Epithelial cell of proximal tubule (primary cell): ENCODE measurements at regions not wholly inside any gene's neighbourhood (a gene's known extent, or its start where the extent isn't known, plus 50 kb on each side); places are given as distances from the start of the nearest gene placed in this dataset.
A peak's percentile ranks its signal among the peaks of the same experiment; 100 is the strongest.

ENCODE experiments used
- DNase-seq: peaks from one replicate; pipeline ENCODE4 v3.0.0-alpha.2; 2011; ENCODE audit warnings: low read depth
- H3K4me3 ChIP-seq: 2 replicates; pipeline ENCODE4 v1.5.1; 2011; ENCODE audit warnings: low read depth, mild to moderate bottlenecking, low read length
- TF ChIP-seq, protein P1 (sequence below): conservative IDR thresholded peaks from 2 replicates; pipeline ENCODE4 v1.5.1; 2012; ENCODE audit warnings: low read depth, mild to moderate bottlenecking, low read length

DNA sequence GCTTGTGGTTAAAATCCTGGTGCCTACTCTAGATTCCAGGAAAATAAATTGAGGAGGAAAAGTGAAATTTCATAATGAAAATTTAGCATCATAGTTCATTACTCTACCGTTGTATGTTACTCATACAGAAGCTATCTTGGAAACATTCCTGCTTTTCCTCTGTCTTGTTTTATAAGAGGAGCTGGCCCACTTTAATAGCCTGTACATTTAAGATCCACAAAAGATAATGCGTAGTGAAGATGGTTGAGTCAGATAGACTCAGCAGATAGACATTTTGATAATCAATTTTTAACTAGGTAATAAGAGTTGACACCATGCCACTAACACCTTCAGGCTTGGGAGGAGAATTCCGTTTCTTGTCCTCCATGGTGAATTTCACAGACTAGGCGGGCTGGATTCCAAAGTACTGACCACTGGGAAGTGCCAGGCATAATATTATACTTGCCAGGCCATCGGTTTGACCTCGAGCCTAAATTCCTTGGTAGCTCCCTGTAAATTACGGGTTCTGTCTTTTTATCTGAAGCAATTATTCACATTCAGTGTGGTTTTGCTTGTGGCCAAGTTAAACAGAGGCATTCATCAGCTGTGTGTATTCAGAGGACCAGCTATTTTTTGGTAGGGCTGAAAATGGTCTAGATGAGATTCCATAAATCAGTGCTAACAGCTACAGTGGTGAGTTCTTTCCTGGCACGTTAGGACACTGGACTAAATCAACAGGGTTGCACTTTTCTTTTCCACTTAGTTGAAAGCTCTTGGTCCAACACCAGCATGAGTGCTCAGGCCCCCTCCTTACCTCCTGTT, 111.9 kb upstream of the KAZN start:
- DNase-seq, result peak; percentile 68
- no peak overlapping the region for H3K4me3 ChIP-seq
- TF ChIP-seq, protein P1, sequence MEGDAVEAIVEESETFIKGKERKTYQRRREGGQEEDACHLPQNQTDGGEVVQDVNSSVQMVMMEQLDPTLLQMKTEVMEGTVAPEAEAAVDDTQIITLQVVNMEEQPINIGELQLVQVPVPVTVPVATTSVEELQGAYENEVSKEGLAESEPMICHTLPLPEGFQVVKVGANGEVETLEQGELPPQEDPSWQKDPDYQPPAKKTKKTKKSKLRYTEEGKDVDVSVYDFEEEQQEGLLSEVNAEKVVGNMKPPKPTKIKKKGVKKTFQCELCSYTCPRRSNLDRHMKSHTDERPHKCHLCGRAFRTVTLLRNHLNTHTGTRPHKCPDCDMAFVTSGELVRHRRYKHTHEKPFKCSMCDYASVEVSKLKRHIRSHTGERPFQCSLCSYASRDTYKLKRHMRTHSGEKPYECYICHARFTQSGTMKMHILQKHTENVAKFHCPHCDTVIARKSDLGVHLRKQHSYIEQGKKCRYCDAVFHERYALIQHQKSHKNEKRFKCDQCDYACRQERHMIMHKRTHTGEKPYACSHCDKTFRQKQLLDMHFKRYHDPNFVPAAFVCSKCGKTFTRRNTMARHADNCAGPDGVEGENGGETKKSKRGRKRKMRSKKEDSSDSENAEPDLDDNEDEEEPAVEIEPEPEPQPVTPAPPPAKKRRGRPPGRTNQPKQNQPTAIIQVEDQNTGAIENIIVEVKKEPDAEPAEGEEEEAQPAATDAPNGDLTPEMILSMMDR, result no peak

DNA sequence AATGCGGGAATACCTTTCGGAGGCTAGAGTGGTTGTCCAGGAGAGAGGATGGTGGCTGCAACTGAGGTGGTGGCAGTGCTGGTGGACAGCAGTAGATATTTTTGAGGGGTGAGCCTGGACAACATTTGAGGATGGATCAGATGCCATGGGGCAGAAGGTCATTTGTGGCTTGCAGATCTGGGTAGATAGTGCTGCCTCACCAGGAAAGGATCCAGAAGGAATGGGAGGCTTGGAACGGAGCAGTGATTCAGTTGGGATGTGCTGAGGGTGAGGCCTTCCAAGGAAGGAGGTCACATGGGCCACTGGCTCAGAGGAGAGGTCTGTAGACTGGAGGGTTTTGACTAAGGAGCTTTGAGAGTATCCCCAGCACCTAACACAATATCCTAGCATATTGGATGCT, 110.8 kb upstream of the KAZN start:
- no peak overlapping the region for H3K4me3 ChIP-seq
- DNase-seq, result no peak
- TF ChIP-seq, protein P1, result no peak

DNA sequence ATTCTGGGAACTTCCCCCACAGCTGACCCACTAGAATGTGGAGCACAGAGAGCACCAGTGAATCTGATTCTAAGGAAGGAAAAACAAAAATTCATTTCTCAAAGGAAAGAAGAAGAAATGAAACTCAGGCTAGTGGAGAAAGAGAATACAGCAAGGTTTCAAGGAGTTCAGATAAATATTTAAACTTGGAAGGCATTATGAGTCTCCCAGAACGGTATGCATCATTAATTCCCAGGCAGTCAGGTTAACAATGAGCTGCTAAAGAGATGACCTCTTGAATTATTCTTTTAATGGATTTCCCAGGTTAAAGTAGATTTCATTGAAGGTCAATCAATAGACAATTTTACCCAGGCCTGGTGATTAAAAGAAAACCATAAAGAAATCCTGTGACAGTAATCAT, 103.6 kb upstream of the KAZN start:
- no peak overlapping the region for H3K4me3 ChIP-seq
- TF ChIP-seq, protein P1, result no peak
- peak; percentile 19 for DNase-seq

DNA sequence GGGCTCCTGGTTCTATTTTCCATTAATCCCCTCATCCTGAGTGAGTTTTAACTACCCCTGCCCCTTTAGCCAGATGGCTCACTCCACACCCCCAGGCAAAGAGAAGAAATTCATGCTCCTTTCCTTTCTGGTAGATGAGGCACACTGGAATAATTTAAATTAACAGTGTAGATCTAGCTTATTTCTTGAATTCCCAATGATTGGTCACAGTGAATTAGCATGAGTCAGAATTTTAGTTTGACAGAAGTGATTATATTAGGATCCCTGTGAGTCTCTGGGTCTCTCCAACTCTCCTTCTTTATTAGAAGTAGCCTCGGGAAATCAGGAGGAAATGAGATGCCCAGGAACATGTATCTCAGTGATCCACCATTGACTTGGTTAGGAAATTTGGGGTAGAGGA, 103.1 kb upstream of the KAZN start:
- H3K4me3 ChIP-seq, result no peak overlapping the region
- TF ChIP-seq, protein P1, result no peak
- no peak for DNase-seq

DNA sequence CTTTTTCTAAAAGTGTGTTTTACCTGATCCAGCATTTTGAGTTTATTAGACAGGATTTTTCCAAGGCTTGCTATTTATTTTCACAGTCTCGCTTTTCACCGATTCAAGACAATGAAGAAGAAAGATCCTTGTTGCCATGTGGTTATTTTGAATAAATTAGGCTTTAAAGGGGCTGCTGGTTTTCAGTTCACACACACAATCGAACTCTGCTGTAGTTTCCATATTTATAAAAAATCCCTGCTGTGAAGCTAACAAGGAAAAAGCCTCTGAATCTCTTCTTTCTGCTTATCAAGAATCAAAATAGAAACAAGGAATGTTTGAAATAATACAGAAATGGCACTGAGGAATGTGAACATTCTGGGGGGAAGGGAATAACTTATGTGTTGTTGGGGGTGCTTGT, 102.5 kb upstream of the KAZN start:
- no peak overlapping the region for H3K4me3 ChIP-seq
- DNase-seq, result no peak
- TF ChIP-seq, protein P1, result no peak

DNA sequence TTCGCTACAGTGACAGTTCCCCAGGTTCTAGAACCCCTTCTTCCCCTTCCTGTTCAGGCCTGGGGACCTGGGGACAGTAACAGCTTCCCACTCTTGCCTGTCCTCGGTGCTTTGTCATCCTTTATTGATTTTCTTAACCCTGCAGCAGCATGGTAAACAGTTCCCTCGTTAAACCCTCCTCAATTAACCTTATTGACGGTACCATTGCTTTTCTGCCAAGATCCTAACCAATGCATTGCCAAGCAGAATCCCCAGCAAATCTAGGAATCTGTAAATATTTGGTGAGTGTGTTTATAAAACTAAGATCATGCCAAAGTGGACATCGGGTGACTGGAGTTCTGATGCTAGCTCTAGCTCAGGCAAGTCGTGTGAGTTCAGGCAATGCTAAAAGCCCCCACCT, 99.6 kb upstream of the KAZN start:
- no peak overlapping the region for H3K4me3 ChIP-seq
- DNase-seq, result no peak
- TF ChIP-seq, protein P1, result no peak

DNA sequence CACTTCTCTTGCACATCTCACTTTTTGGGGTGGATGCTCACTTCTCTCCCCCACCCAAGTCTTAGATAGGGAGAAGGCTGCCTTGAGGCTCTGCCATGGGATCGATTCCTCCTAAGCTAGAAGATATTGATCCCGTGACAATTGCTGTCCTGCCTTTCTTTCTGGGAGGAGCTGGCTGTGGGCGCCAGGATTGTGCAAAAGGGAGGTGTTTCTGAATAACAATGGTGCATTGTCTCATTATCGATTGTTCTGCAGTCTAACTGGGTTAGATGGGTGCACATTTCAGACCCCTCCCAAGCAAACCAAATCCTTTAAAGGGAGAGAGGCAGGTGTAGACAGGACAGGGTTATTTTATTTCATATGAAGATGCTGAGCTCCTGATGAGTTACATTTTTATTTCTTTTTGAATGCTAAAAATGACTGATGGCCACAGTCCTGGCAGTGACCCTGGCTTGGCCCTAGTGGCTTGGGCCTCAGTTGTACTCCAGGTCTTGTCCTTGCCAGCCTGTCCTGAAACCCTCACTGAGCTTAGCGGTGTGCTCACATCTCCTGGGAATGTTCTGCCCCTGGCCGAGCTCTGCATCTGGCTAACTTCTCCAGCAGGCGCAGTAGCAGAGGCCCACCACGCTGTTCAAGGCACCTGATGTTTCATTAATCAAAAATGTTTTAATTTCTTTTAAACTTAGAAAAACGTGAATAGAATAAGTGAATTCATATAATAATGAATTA, 99.0 kb upstream of the KAZN start:
- TF ChIP-seq, protein P1, result no peak
- no peak for DNase-seq

More for the DNA sequence above, 99.0 kb upstream of the KAZN start:
- H3K4me3 ChIP-seq, result no peak overlapping the region
